HG03159 (cell line): ENCODE measurements at regions not wholly inside any gene's neighbourhood (a gene's known extent, or its start where the extent isn't known, plus 50 kb on each side); places are given as distances from the start of the nearest gene placed in this dataset.
"Not testable (repeated sequence)": the region's sequence is repeated elsewhere in the genome, so short reads cannot be mapped to it uniquely, and the experiment has no call there.

Experiments
- ATAC-seq: cut with Tn5 transposase; IDR thresholded peaks from one replicate; pipeline ENCODE4 v1.9.1; 2021; ENCODE audit warnings: mild to moderate bottlenecking, moderate library complexity; ENCODE audit not compliant: unreplicated experiment

DNA sequence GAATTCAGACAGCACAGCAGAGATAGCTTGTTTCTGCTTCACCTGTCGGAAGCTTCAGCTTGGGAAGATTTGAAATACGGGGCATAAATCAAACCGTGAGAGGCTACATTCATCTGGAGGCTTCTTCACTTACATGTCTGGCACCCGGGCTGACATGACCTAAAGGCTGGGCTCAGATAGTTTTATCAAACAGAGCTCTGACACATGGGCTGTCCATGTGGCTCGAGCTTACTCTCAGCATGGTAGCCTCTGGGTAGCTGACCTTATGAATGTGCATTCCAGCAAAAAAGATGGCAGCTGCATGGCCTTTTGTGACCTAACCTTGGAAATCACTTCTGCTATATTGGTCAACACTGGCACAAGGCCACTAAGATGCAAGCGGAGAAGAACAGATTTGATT lies 414.5 kb downstream of the NDFIP2 start:
- no peak for ATAC-seq

DNA sequence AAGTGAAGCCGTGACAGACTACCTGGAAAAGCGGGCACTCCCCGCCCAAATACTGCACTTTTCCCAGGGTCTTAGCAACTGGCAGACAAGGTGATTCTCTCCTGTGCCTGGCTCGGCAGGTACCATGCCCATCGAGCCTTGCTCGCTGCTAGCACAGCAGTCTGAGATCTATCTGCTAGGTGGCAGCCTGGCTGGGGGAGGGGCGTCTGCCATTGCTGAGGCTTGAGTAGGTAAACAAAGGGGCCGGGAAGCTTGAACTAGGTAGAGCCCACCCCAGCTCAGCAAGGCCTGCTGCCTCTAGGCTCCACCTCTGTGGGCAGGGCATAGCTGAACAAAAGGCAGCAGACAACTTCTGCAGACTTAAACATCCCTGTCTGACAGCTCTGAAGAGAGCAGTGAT lies 406.3 kb downstream of the NDFIP2 start:
- ATAC-seq: not testable (repeated sequence)

DNA sequence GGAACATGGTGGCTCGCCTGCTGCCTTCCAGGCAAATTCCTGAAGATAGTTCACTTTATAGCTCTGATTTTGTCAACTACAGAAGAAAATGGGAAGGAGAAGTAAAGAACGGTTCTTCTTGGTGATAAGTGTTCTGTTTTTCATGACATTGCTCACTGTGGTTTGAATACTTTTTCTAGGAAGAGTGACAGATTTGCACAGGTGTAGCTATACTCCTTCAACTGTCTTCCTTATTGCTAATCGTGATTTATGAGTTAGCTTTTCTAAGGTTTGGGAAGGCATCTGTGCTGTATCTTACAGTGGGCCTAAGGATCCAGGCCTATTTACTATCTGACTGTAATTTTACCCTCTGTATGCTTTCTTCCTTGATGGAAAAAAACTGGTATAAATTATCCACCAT lies 405.6 kb downstream of the NDFIP2 start:
- no peak for ATAC-seq

DNA sequence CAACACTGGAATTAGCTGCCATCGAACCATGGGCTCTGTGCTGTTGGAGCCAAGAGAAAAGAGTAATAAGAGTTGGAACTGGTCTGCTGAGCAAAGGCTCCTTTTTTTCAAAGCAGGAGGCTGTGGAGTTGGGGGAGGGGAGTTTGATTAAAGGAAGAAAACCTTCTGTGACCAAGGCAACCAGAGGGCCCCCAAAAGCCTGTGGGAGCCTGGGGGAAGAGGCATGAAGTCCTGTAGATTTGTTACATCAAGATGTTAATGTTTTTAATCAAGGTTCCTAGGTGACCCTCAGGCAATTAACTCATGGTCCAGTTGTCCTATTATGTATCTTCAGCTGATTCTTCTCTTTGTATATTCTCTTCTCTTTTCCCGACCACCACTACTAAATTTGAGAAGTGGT lies 403.9 kb downstream of the NDFIP2 start:
- no peak for ATAC-seq

DNA sequence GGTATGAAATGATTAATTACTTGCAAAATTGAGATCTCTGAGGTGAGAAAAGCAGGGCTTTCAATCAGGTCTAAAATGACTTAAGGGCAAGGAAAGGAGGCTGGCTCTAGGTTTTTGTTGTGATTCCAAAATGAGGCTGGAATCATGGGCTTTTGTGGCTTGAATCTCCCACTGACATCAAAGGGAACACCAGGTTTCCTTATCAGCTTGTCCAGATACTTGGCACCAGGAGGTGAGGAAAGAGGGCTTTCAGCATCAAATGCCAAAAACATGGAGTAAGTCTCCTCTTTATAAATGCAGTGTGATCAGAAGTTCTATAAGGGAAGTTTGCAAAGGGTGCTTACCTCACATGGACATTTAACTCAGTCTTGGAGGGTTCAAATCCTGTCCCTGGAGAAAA lies 402.3 kb downstream of the NDFIP2 start:
- no peak for ATAC-seq

DNA sequence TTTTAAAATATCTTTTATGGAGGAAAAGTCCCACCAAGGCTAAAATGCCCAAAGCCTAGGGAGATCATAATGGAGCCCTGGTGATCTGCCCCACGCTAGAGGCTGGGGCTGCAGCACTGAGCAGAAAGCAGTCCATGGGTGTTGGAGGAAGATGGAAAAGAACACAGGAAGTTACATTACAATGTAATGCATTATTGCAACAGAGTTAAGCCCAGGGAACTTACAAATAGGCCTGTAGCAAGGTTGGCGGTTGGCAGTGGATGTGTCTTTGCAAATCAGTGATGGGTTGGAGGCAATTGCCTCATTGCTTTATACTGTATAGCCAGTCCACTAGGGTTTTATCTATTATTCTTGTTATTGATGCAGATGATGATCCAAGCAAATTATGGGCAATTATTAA lies 399.9 kb downstream of the NDFIP2 start:
- ATAC-seq: no peak

DNA sequence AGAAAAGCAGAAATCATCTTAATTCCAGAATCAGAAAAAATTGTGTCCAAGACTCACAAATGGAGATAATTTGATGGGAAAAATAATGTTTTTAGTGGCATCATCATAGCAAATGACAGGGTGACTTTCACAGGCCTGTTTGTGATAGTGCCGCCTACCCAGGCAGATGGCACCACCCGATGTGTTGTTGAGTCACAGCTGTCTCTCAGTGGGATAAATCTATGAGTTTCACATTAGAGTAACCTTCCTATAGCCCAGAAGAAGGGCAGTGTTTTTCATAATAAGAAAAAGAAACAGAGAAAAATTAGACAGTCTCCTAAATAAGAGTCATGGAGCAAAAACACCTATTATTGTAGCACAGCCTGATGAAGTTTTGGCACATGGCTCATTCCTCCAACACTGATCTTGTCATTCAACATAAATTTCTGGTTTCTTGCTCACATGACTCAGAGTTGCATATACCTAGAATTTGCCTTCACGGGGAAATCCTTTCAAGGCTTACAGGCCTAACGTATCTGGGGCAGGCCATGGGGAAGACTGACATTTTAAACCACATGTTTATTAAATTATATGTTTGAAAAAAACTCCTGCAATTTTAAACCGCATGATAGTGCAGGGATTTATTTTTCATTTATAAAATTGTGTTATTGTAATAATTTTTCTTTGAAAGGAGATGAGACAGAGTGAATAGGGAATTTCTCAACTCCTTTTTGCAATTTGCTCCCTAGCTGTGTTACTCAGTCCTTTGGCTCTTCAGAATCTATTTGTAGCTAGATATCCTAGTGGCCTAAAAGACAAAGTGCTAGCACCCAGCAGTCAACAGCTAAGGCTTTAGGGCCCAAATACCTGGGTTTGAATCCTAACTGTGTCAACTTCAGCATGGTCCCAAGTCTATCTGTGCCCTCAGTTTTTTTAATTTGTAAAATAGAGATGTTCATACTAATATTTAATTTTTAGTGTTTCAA lies 393.7 kb downstream of the NDFIP2 start:
- ATAC-seq: no peak

DNA sequence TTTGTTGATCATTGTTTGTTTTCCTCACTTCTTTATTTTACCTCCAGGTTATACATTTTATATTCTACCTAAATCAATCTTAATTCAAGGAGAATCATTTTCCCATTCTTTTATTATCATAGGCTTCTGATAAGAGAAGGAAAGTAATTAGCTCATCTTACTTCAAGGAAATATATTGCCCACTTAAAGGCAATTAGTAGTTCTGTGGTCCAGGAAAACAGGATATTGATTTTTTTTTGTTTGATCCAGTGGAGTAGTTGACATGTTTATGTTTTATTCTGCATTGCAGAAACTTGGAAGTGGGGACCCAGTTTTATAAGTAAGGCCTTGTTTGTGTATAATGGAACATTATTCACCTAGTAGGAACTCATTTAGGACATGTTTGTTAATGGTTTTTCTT lies 390.6 kb downstream of the NDFIP2 start:
- no peak for ATAC-seq

DNA sequence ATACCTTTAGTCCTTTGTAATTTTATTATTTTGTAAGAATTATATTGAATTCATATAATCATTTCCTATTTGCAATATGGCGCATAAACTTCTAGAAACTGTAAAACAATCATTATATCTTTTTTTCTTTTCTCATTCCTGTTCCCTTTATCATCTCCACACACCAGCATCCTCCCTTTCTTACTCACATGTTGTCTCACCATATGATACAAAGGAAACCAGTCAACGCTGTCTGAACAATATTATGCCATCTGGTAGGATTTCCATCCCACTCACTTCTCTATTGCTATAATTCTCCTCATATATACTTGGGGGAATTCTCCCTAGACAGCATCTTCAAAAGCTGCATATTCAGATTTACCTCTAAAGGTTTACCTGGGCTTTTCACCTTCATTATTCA lies 389.8 kb downstream of the NDFIP2 start:
- ATAC-seq: no peak

DNA sequence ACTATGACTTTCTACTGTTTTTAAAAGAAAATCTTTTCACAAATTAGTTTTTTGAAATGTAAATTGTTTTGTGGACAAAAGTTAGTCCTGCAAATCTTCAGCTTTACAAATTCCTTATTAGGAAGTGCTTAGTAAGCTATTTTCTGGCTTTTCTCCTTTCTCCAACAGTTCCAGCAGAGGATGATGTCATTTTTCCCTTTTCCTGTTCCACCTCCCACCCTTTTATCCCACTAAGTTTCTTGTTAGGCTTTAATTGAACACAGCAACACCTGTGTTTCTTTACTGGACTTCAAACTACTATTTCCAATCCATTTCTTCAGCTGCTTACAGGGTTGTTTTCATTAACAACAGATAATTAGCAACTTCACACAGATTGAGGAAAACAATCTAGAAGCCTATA lies 389.2 kb downstream of the NDFIP2 start:
- ATAC-seq: no peak

DNA sequence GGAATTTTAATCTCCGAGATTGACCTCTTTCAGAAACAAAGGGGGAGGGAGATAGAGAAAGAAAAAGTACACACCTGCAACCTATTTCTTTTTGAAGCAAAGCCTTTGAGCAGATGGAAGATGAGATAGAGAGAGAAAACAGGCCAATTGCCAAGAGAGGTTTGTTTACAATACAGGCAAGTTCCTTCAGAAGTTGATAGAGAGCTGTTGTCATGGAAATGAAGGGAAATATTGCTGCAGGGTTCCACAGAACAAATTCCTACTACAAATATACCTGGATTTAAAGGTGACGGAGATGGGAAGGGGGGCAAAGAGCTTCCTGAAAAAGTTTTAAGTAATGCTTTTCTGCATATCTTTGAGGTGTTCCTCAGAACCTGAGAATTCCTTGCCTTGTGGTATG lies 388.4 kb downstream of the NDFIP2 start:
- ATAC-seq: no peak

DNA sequence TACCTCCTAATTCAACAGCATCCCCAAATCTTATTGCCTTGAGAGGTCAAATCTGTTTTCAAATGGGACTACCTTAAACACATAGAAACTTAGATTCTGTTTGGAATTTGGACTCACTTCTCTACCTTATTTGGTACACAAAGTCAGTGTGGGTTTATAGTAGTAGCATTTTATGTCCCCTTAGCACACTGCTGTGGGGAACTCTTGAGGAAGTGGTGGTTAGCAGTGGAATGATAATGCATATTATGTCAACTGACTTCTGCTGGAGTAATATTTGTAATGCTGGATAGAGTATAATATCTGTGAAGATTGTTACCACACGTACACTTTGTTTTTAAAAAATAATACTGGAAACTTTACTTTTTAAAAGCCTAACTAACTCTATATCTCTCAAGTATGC lies 386.3 kb downstream of the NDFIP2 start:
- ATAC-seq: no peak

DNA sequence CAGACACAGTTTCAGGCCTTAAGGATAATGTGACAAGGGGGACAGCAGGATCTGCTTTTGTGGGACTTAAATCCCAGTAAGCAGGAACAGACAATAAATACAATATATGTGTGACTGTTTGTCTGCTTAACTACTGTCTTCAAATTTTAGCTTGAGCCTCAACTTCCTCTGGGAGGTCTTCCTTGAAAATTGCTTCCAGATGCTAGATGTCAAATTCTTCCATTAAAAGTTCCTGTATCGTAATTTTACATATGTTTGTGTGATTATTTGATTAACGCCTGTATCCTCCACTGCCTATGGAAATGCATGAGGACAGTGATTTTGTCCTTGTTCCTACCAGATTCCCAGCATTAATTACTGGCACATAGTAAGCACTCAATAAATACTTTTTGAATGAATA lies 385.5 kb downstream of the NDFIP2 start:
- no peak for ATAC-seq

DNA sequence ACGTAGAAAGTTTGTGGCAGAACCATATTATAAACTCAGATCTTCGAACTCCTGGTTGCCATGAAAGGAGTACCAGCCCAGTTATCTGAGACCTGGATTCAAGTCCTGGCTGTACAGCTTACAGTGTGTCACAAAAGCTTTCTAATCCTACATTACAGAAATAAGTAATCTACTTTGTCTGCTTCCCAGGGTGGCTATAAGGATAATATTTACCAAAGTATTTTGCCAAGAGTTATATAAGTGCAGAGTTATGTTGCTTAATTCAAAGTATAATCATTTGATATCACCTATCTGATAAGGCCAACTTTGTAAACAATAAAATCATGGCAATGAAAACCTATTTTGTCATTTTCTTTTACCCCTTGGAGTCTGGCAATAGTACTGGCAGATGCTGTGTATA lies 381.6 kb downstream of the NDFIP2 start:
- ATAC-seq: no peak

DNA sequence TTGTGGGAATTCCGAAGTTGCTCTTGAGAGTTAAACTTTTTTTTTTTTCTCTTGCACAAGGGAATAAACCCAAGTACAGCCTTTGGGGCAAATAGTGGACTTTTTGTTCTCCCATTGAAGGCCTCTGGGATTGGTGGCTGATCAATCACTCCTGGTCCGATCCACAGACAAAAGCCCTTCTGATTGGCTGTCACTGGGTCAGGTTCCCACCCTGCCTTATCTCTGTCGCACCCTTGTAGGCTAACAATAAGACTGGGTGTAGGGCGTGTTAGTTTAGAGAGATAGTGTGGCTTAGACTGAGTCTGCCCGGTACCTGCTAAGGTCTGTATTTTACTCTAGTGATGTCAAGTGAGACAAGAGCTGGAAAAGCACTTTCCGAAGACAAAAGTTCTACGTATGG lies 380.8 kb downstream of the NDFIP2 start:
- no peak for ATAC-seq

DNA sequence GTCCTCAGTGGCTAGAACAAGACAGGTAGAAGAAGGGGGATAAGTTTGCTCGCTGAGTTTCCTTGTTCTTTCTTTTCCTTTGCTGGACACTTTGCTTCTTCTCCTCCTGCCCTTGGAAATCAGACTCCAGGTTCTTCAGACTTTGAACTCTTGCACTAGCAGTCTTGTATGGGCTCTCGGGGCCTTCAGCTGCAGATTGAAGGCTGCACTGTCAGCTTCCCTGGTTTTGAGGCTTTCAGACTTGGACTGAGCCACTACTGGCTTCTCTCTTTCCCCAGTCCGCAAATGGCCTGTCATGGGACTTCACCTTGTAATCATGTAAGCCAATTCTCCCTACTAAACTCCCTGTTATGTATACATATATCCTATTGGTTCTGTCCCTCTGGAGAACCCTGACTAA lies 379.8 kb downstream of the NDFIP2 start:
- ATAC-seq: no peak

DNA sequence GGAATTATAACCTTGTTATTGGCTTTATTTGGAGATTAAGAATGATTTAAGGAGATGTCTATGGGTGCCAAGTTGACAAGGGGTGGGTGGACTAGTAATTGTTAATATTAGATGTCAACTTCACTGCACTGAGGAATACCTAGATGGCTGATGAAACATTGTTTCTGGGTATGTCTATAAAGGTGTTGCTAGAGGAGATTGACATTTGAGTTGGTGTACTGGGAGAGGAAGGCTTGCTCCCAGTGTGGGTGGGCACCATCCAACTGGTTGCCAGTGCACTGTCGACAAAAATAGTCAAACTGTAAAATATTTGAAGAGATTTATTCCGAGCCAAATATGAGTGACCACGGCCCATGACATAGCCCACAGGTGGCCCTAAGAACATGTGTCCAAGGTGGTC lies 378.8 kb downstream of the NDFIP2 start:
- ATAC-seq: no peak

DNA sequence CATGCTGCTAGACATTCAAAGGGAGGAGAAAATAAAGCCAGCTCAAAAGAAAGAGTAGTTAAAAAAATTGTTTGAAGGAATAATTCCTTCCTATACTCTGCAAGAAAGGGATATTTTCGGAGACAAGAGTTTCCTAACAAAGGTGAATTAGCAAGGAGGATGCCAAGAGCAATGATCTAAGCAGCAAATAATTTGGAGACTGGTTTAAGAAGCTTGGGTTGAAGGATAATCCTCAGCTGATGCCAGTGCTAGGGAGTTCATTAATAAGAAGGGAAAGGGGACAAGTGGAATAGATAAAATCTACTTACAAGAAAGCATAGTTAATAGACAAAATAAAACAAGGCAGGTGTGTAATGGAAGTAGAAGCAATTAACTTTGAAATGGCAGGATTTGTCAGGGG lies 372.3 kb downstream of the NDFIP2 start:
- no peak for ATAC-seq

DNA sequence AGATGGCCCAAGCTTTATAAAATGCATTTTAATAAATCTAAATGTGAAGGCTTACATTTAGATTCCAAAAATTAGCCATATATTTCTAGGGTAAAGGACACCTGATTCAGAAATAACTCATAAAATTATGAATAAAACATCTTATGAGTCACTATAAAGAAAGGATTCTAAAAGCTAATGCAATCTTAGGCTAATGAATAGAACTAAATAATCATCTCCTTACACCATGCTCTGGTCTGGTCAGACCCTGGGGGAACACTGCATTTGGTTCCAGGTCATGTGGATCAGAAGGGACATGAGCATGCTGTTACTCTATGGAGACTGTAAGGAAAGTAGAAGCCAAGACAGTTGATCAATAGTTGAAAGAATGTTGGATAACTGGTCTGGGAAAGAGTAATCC lies 370.4 kb downstream of the NDFIP2 start:
- ATAC-seq: no peak

DNA sequence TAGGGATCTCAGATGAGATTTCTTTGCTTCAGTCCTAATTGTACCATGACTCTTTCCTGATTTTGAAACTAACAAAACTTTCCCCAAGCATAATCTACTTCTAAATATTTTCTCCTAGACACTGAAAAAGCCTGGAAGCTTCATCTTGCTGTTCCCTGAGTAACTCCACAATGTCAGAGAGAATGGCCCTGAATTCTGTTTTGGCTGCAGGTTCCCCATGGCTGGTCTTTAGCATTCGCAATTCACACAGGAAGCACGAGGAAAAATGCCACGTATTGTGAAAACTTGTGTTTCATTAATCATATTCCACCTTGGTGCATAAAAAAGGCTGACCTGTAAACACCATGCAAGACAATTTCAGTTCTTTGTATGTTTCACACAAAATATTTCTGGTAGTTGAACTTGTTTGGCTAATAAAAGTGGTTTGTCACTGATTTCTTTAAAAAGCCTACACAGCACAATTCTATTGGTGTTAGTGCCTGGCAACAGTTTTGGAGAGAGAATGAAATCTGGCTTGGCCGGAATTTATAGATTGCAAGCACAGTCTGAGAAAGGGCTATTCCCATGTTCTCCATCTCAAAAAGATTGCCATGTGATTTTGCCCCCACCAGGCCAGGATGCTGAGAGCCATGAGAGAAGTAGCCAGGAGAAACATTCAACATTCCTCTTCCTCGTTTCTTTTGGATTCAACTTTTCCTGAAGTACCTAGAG lies 367.1 kb downstream of the NDFIP2 start:
- ATAC-seq: no peak

DNA sequence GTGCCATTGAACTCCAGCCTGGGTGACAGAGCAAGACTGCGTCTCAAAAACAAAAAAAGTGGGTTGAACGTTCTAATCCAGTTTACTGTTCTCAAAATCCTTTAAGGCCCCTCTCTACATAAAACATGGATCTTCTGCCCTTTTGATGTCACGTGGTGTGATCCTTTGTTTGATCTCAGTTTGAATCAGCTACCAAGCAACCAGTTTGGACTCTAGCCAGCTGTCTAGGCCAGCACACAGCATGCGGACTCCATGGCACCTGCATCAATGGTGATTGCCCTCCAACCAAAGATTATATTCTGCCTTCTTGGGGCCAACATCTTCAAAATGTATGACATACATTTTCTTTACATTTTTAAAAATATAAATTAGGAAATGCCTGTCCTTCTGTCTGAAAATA lies 365.4 kb downstream of the NDFIP2 start:
- ATAC-seq: no peak

DNA sequence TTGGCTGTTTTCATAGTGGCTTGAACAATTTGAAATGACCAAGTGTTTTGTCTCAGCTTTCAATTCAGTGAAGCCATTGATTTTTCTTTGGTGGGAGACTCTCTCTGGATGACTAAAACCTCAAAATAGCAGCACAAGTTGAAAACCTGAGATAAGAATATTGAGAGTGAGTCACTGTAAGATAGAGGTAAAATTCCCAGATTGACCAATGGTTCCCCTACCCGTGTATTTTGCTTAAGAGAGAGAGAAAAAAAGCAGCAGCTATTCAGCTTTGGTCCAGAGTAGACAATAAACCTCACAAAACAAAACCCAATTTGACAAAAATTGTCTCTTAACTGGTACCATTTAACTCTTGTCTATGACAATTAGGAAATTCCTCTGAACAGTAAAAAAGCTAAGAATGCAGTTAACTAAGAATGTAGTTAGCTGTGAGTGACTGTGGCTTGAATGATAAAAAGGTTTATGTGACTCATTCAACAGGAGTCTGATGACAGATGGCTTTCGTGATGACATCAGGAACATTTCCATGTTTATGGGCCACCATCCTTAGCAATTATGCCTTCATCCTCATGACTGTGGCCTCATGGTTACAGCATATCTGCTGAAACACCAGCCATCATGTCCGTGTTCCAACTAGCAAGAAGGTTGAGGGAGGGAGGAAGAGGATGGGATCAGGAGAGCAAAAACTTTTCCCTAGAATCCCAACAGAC lies 356.9 kb downstream of the NDFIP2 start:
- ATAC-seq: no peak
